Panc1 (cell line): ENCODE measurements at regions not wholly inside any gene's neighbourhood (a gene's known extent, or its start where the extent isn't known, plus 50 kb on each side); places are given as distances from the start of the nearest gene placed in this dataset.

Experiments used
- CTCF ChIP-seq: fragments of 450-650 bp; IDR thresholded peaks from 2 replicates; pipeline ENCODE4 v1.5.1; 2017; ENCODE audit warnings: mild to moderate bottlenecking
- POLR2AphosphoS5 ChIP-seq: IDR thresholded peaks from 2 replicates; pipeline ENCODE4 v1.6.1; 2012; ENCODE audit warnings: mild to moderate bottlenecking, low read depth, low read length, moderate library complexity
- SIN3A ChIP-seq: IDR thresholded peaks from 2 replicates; pipeline ENCODE4 v1.6.1; 2012; ENCODE audit warnings: low read depth, mild to moderate bottlenecking, low read length, moderate library complexity, borderline replicate concordance; ENCODE audit not compliant: insufficient read depth

GRCh38 chr16:86961171-86961601 is 356.0 kb downstream of the C16orf95 start:
- no peak for TF ChIP-seq POLR2AphosphoS5
- TF ChIP-seq CTCF, result no peak
- no peak for TF ChIP-seq SIN3A
